Osteoblast (primary cell): ENCODE measurements at regions not wholly inside any gene's neighbourhood (a gene's known extent, or its start where the extent isn't known, plus 50 kb on each side); places are given as distances from the start of the nearest gene placed in this dataset.

Source experiments
- DNase-seq: peaks from one replicate; pipeline ENCODE4 v3.0.0; 2011; ENCODE audit warnings: low spot score, mixed read lengths; ENCODE audit not compliant: insufficient read length; ENCODE audit errors: missing footprints
- H2AFZ ChIP-seq: 2 replicates; pipeline ENCODE4 v1.6.0; 2011; ENCODE audit warnings: mild to moderate bottlenecking, low read length
- H3K27ac ChIP-seq: 2 replicates; pipeline ENCODE4 v1.5.1; 2011; ENCODE audit warnings: mild to moderate bottlenecking, low read depth, low read length, moderate library complexity
- H3K27me3 ChIP-seq: 2 replicates; pipeline ENCODE4 v1.6.0; 2012; ENCODE audit warnings: mild to moderate bottlenecking, control low read depth, inconsistent platforms, low read length, moderate library complexity; ENCODE audit not compliant: insufficient read depth
- H3K36me3 ChIP-seq: 2 replicates; pipeline ENCODE4 v1.5.1; 2011; ENCODE audit warnings: mild to moderate bottlenecking, low read length, control low read depth, moderate library complexity; ENCODE audit not compliant: insufficient read depth
- H3K4me1 ChIP-seq: 2 replicates; pipeline ENCODE4 v1.5.1; 2011; ENCODE audit warnings: mild to moderate bottlenecking, low read length, control low read depth, moderate library complexity; ENCODE audit not compliant: insufficient read depth
- H3K4me2 ChIP-seq: 2 replicates; pipeline ENCODE4 v1.6.0; 2011; ENCODE audit warnings: mild to moderate bottlenecking, low read length; ENCODE audit not compliant: insufficient read depth
- H3K4me3 ChIP-seq: fragments of 200-600 bp; sonication (generic); 3 replicates; pipeline ENCODE4 v1.5.1; 2012; ENCODE audit warnings: mild to moderate bottlenecking, low read length, inconsistent platforms; ENCODE audit not compliant: insufficient read depth
- H3K79me2 ChIP-seq: 2 replicates; pipeline ENCODE4 v1.6.0; 2012; ENCODE audit warnings: mild to moderate bottlenecking, low read length, control low read depth, inconsistent platforms; ENCODE audit not compliant: insufficient read depth
- H3K9me3 ChIP-seq: 2 replicates; pipeline ENCODE4 v1.5.1; 2011; ENCODE audit warnings: low read depth, low read length, control low read depth
- H4K20me1 ChIP-seq: 2 replicates; pipeline ENCODE4 v1.6.0; 2012; ENCODE audit warnings: mild to moderate bottlenecking, low read length, control low read depth; ENCODE audit not compliant: insufficient read depth
- TF ChIP-seq, protein P1 (sequence below): IDR thresholded peaks from 2 replicates; pipeline ENCODE4 v1.5.1; 2011; ENCODE audit warnings: mild to moderate bottlenecking, low read depth, low read length, moderate library complexity; ENCODE audit errors: extremely low read depth

DNA sequence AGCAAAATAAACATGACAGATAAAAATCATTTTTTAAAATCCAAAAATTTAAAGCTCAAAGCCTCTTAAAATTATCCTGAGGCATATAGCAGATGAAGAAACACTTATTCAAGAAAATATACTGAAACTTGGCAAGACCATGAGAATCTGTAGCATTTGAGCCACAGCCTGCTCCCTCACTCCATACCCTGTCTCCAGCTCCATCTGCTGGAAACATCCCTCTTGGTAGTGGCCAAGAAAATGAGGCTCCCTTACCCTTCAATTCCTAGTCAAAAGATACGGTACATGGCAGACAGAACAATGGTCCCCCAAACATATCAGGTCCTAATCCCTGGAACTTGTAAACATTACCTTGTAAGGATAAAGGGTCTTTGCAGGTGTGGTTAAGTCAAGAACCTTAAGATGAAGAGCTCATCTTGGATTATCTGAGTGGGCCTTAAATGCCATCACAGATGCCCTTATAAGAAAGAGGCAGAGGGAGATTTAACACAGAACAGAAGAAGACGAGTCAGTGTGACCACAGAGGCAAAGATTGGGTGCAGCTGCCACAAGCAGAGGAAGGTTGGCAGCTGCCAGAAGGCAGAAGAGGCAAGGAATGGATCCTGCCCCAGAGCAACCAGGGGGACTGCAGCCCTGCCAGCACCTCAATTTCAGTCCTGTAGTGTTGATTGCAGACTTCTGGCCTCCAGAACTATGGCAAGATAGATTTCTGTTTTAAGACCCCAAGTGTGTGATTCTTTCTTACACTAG lies 149.4 kb downstream of the ZNF248 start:
- H3K4me1 ChIP-seq: no peaks in the 10 kb centered on the region
- H2AFZ ChIP-seq: no peak overlapping the region
- H4K20me1 ChIP-seq: no peaks in the 10 kb centered on the region
- no peaks in the 10 kb centered on the region for H3K36me3 ChIP-seq
- no peak for DNase-seq
- TF ChIP-seq, protein P1, sequence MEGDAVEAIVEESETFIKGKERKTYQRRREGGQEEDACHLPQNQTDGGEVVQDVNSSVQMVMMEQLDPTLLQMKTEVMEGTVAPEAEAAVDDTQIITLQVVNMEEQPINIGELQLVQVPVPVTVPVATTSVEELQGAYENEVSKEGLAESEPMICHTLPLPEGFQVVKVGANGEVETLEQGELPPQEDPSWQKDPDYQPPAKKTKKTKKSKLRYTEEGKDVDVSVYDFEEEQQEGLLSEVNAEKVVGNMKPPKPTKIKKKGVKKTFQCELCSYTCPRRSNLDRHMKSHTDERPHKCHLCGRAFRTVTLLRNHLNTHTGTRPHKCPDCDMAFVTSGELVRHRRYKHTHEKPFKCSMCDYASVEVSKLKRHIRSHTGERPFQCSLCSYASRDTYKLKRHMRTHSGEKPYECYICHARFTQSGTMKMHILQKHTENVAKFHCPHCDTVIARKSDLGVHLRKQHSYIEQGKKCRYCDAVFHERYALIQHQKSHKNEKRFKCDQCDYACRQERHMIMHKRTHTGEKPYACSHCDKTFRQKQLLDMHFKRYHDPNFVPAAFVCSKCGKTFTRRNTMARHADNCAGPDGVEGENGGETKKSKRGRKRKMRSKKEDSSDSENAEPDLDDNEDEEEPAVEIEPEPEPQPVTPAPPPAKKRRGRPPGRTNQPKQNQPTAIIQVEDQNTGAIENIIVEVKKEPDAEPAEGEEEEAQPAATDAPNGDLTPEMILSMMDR: no peak
- H3K79me2 ChIP-seq: no peaks in the 10 kb centered on the region
- H3K4me2 ChIP-seq: no peak overlapping the region
- H3K9me3 ChIP-seq: no peaks in the 10 kb centered on the region
- no peak overlapping the region for H3K4me3 ChIP-seq
- H3K27ac ChIP-seq: no peak overlapping the region
- no peaks in the 10 kb centered on the region for H3K27me3 ChIP-seq

DNA sequence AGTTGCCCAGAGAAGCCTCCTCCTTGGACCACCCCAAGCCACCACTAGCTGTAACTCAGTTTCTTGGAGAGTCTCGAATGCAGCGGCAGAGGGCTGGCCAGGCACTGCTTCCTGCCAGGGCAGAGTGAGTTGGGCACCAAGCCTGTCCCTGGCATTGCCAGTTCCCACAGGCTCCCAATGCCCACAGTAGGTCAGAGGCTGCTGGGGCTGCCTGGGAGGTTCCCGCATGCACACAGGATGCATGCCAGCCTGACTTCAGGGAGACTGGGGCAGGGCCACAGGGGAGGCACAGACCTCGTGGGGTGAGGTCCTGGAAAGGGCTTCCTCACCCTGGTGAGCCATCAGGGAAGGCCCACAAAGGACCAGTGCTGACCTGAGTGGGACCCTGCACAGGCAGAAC lies 152.8 kb downstream of the ZNF248 start:
- Histone ChIP-seq H3K9me3 (no peaks in the 10 kb centered on the region), H3K4me2 (no peak overlapping the region), H3K79me2 (no peaks in the 10 kb centered on the region), H3K4me1 (no peaks in the 10 kb centered on the region), H3K4me3 (no peak overlapping the region), H3K36me3 (no peaks in the 10 kb centered on the region), H3K27ac (no peak overlapping the region), H2AFZ (no peak overlapping the region), H4K20me1 (no peaks in the 10 kb centered on the region), H3K27me3 (no peaks in the 10 kb centered on the region)
- DNase-seq: no peak
- TF ChIP-seq, protein P1: no peak

DNA sequence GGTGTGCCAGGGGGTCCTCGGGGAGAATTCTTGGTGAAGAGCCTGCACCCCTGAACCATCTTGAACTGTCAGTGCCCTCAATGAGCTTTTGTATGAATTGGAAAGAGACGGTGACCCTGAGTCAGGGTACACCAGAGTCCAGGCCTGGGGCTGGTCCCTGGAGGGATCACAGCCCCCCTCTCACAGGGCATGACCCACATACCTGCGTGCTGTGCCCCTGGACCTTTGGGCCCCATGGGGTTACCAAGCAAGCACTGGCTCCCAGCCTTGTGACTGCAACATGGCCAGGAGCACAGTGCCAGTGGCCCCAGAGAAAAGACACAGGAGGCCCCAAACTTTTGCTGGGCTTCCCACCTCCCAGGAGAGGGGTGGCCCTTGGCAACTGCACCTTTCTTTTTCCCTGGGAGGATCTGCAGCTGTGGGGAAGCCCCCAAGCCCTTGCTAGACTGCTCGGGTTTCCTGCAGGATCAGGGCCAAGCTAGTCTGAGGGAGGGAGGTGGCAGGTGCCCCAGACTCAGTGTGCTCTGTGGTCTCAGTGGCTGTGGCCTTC lies 153.5 kb downstream of the ZNF248 start:
- Histone ChIP-seq H3K4me2 (no peak overlapping the region), H3K27me3 (no peaks in the 10 kb centered on the region), H3K4me3 (no peak overlapping the region), H3K36me3 (no peaks in the 10 kb centered on the region), H2AFZ (no peak overlapping the region), H3K27ac (no peak overlapping the region), H3K9me3 (no peaks in the 10 kb centered on the region), H3K4me1 (no peaks in the 10 kb centered on the region), H4K20me1 (no peaks in the 10 kb centered on the region), H3K79me2 (no peaks in the 10 kb centered on the region)
- TF ChIP-seq, protein P1: no peak
- no peak for DNase-seq

DNA sequence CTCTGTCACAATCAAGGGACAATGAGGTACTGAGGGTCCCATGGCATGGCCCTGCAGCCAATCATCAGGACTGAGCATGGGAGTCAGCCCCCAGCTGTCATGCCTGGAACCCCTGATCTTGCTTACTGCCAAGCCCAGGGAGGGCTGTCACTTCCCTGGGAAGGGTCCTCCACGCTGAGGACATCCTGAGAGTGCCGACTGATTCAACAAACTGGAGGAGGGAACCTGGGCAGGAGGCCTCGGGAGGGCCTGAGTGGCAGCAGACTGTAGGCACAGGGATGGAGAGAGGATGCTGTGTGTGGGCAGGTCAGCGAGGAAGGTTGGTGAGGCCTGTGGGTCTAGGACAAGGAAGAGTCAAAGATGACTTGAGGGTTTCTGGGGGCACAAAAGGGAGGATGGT lies 154.3 kb downstream of the ZNF248 start:
- Histone ChIP-seq H4K20me1 (no peaks in the 10 kb centered on the region), H3K36me3 (no peaks in the 10 kb centered on the region), H3K9me3 (no peaks in the 10 kb centered on the region)

More for the DNA sequence above, 154.3 kb downstream of the ZNF248 start:
- no peak for DNase-seq
- TF ChIP-seq, protein P1: no peak
- Histone ChIP-seq H3K4me1 (no peaks in the 10 kb centered on the region), H3K4me2 (no peak overlapping the region), H3K4me3 (no peak overlapping the region), H3K27me3 (no peaks in the 10 kb centered on the region), H3K79me2 (no peaks in the 10 kb centered on the region), H3K27ac (no peak overlapping the region), H2AFZ (no peak overlapping the region)
